ENCODE measurements at regions not wholly inside any gene's neighbourhood (a gene's known extent, or its start where the extent isn't known, plus 50 kb on each side); places are given as distances from the start of the nearest gene placed in this dataset.

DNA sequence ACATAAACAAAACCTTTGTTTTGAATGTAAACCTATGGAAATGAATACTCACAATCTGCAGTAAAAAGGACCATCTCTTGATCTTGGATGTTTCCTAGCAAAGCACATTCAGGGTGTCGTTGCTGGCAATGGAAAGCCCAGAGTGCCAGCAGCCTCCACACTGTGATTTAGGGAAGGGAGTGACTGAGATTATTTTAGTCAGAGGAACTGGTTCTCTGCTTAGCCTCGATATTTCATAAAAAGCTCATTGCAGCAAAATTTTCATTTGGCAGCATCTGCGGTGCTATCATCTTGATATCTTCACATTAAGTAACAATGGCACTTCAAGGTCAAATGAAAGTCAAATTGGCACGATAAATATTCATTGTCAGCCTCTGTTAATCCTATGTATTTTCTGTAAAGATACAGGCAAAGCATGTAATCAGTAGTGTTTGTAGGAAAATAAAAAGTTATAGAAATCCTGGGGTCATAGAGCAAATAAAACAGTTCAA lies 116.0 kb downstream of the MACIR start:
- no peak overlapping the region for H3K4me3 ChIP-seq
- intact Hi-C loops (cut with DNase I), result no loop called here
- no peak for TF ChIP-seq EP300 (IDR thresholded peaks at IDR 0.05)
- TF ChIP-seq, protein P1, sequence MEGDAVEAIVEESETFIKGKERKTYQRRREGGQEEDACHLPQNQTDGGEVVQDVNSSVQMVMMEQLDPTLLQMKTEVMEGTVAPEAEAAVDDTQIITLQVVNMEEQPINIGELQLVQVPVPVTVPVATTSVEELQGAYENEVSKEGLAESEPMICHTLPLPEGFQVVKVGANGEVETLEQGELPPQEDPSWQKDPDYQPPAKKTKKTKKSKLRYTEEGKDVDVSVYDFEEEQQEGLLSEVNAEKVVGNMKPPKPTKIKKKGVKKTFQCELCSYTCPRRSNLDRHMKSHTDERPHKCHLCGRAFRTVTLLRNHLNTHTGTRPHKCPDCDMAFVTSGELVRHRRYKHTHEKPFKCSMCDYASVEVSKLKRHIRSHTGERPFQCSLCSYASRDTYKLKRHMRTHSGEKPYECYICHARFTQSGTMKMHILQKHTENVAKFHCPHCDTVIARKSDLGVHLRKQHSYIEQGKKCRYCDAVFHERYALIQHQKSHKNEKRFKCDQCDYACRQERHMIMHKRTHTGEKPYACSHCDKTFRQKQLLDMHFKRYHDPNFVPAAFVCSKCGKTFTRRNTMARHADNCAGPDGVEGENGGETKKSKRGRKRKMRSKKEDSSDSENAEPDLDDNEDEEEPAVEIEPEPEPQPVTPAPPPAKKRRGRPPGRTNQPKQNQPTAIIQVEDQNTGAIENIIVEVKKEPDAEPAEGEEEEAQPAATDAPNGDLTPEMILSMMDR (IDR thresholded peaks at IDR 0.05), result no peak

DNA sequence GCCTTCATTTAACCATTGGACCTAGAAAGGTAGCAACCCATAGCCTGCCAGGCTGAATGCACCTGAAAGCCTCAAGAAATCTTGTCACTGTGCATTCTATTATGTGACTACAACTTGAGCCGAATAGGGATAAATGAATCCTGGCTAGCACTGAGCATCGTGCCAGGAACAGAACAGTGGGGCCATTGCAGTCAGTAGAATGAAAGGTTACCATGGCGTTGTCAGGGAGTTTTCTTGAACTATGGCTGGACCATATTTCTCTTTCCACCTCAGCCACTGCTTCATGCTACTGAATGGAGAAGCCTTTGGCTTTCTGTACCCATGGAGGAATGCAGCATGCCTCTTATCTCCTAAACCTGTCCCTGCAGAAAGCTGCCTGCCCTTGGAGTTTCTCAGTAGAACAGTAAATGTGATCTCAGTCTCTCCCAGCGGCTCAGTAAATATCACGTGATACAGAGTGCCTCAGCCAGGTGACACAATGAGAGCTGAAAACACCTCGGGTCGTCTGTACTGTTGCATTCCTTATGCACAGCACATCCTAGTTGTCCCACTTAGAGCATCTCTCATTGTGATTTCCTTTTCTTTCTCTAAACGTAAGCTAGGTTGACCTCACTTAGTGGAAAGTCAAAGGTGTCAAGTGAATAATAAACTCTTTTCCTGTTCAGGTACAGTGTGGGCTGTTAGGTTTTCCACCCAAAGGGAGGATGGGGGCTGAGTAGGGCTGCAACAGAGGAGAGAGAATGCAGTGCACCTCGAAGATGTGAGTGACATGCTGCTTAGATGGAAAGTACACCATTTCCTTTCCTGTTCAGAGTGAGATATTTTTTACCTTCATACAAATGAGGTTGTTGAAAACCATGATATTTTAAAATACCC lies 115.3 kb downstream of the MACIR start:
- WGBS, 3 donors, result 45 to 60% (median 52%) methylated on average over 9 of the region's 9 CpGs
- no peak for TF ChIP-seq EP300 (IDR thresholded peaks at IDR 0.05)
- TF ChIP-seq POLR2A (IDR thresholded peaks at IDR 0.05), result no peak
- TF ChIP-seq, protein P1 (IDR thresholded peaks at IDR 0.05), result no peak

More for the DNA sequence above, 116.0 kb downstream of the MACIR start:
- Histone ChIP-seq H3K27ac (no peak overlapping the region), H3K36me3 (no peaks in the 10 kb centered on the region), H3K27me3 (no peaks in the 10 kb centered on the region), H3K9me3 (no peaks in the 10 kb centered on the region), H3K4me1 (ENCODE audit: insufficient read depth) (no peaks in the 10 kb centered on the region)
- WGBS, 3 donors, result 19 to 26% (median 24%) methylated on average over 4 of the region's 4 CpGs
- DNase-seq, result no peak

DNA sequence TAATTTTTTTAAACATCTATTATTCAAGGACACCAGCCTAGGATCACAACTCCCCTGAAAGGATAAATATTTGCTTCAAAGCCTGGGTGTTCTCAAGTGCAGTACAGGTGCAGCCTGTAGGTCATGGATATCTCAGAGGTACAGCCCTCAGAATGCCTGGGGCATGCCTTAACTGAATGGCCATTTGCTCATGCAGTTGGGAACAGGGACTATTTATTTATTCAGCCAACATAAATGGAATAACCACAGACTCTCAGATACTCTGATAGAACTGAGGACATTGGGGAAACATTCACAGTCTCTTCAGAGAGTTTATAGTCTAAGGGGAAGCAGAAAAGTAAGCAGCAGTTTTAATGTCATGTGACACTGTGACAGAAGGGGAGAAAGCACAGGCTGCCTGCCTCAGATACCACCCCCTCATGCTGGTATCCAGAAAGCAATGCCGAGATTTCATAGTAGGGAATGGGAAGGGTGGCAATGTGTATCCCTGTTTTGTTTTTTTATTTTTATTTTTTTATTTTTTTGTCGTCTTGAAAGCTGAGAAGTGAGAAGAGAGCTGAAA lies 112.6 kb downstream of the MACIR start:
- no peak for DNase-seq
- Histone ChIP-seq H3K27ac (no peak overlapping the region), H3K9me3 (no peaks in the 10 kb centered on the region), H3K27me3 (no peaks in the 10 kb centered on the region), H3K4me3 (no peak overlapping the region), H3K4me1 (ENCODE audit: insufficient read depth) (no peaks in the 10 kb centered on the region), H3K36me3 (no peaks in the 10 kb centered on the region)
- intact Hi-C loops (cut with DNase I), result no loop called here
- TF ChIP-seq POLR2A (IDR thresholded peaks at IDR 0.05), result no peak
- TF ChIP-seq, protein P1 (IDR thresholded peaks at IDR 0.05), result no peak
- TF ChIP-seq EP300 (IDR thresholded peaks at IDR 0.05), result no peak
- 14 to 48% (median 20%) methylated on average over 2 of the region's 2 CpGs for WGBS, 3 donors

More for the DNA sequence above, 115.3 kb downstream of the MACIR start:
- Histone ChIP-seq H3K9me3 (no peaks in the 10 kb centered on the region), H3K27me3 (no peaks in the 10 kb centered on the region), H3K4me1 (ENCODE audit: insufficient read depth) (no peaks in the 10 kb centered on the region), H3K36me3 (no peaks in the 10 kb centered on the region), H3K27ac (no peak overlapping the region), H3K4me3 (no peak overlapping the region)
- DNase-seq, result no peak
- intact Hi-C loops (cut with DNase I), result no loop called here

DNA sequence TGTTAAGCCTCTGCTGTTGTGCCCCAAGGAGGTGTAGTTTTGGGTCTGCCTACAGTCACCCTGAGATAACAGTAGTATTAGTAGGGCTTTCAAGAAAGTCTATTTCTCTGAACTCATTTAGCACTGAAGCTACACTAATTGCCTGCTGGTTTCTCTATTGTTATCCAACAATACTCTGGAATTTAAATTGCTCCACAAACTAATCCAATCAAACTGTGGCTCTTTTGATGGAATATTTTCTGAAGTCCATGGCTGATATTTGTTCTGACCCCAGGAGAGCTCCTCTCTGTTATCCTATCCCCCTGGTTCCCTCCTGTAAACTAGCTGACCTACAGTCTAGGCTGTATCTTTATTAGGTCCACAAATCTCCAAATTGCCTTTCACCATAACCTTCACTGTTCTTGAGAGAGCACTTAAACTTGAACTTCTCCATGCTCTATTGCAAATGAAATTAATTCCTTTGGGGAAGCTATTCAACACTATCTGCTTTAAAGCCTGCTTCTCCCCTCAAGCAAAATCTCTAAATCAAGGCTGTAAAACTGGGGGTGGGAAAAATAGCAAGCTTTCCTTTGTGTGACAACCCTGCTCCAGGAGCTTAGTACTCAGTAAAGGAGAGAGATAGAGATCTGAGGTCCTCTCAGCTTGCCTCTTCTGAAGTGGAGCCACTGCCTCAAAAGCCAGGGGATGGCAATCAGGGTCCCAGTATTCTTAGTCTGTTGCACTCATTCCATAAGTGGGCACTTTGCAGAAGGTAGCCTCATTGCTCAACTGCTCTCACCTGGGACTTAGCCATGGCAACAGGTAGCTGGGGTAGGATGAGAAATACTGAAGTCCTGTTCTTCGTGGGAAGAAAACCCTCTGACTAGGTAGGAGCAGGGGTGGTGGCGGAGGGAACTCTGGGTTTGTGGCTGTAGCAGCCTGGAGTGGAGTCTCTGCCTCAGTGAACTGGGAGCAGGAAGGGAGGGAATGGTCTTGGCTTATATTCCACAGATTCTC lies 110.9 kb downstream of the MACIR start:
- no peak overlapping the region for H3K27ac ChIP-seq
- 87 to 93% (median 89%) methylated on average over 2 of the region's 2 CpGs for WGBS, 3 donors
- H3K27me3 ChIP-seq, result no peaks in the 10 kb centered on the region
- intact Hi-C loops (cut with DNase I), result no loop called here
- no peaks in the 10 kb centered on the region for H3K36me3 ChIP-seq
- no peaks in the 10 kb centered on the region for H3K4me1 ChIP-seq (ENCODE audit: insufficient read depth)
- no peak for TF ChIP-seq POLR2A (IDR thresholded peaks at IDR 0.05)
- no peak for TF ChIP-seq EP300 (IDR thresholded peaks at IDR 0.05)
- no peaks in the 10 kb centered on the region for H3K9me3 ChIP-seq
- no peak overlapping the region for H3K4me3 ChIP-seq
- no peak for DNase-seq
